ENCODE measurements at regions not wholly inside any gene's neighbourhood (a gene's known extent, or its start where the extent isn't known, plus 50 kb on each side); places are given as distances from the start of the nearest gene placed in this dataset.
A peak's percentile ranks its signal among the peaks of the same experiment; 100 is the strongest.

- no peak for DNase-seq
- H3K4me3 Mint-ChIP-seq, result no peak overlapping the region
- TF ChIP-seq CTCF (IDR thresholded peaks at IDR 0.05), result no peak
- no peaks in the 10 kb centered on the region for H3K9me3 Mint-ChIP-seq
- H3K27ac Mint-ChIP-seq, result no peak overlapping the region
- H3K4me1 Mint-ChIP-seq (ENCODE audit: low read depth), result peaks cover 10% of the 10 kb centered on the region; the same call in 1 of the 2 replicates
- no peaks in the 10 kb centered on the region for H3K36me3 Mint-ChIP-seq (ENCODE audit: low read depth)
- H3K27me3 Mint-ChIP-seq (ENCODE audit: insufficient read depth), result peaks cover 11% of the 10 kb centered on the region
These were observed 190.2 kb downstream of the ERCC6L2 start for GRCh38 chr9:96065482-96066251.

- peaks cover 10% of the 10 kb centered on the region; the same call in 1 of the 2 replicates for H3K4me1 Mint-ChIP-seq (ENCODE audit: low read depth)
- no peaks in the 10 kb centered on the region for H3K36me3 Mint-ChIP-seq (ENCODE audit: low read depth)
- no peak for DNase-seq
- H3K27me3 Mint-ChIP-seq (ENCODE audit: insufficient read depth), result peaks cover 11% of the 10 kb centered on the region
- H3K9me3 Mint-ChIP-seq, result no peaks in the 10 kb centered on the region
- no peak overlapping the region for H3K27ac Mint-ChIP-seq
- no peak for TF ChIP-seq CTCF (IDR thresholded peaks at IDR 0.05)
- H3K4me3 Mint-ChIP-seq, result no peak overlapping the region
These were observed 189.5 kb downstream of the ERCC6L2 start for GRCh38 chr9:96064826-96065481.

DNA sequence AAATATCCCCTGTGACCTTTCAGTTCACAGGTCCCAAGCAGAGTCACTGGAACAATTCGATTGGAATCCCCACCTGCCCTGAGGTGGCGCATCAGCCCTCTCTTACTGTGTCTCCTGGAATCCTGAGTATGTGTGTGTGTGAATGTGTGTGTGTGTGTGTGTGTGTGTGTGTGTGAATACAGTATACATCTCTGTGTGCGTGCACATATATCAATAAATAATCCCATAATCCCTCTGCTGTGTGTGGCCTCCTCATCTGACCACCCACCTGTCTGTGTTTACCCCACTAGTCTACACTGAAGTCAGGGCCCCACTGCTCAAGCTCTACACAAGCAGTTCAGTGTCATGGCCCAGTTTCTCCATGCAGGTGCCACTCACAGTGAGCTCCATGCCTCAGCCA is 187.4 kb downstream of the ERCC6L2 start:
- Mint-ChIP-seq H3K27ac (no peak overlapping the region), H3K36me3 (ENCODE audit: low read depth) (no peaks in the 10 kb centered on the region), H3K4me1 (ENCODE audit: low read depth) (peaks cover 10% of the 10 kb centered on the region; the same call in 1 of the 2 replicates), H3K4me3 (no peak overlapping the region), H3K9me3 (no peaks in the 10 kb centered on the region), H3K27me3 (ENCODE audit: insufficient read depth) (peaks cover 11% of the 10 kb centered on the region)
- no peak for DNase-seq
- no peak for TF ChIP-seq CTCF (IDR thresholded peaks at IDR 0.05)

DNA sequence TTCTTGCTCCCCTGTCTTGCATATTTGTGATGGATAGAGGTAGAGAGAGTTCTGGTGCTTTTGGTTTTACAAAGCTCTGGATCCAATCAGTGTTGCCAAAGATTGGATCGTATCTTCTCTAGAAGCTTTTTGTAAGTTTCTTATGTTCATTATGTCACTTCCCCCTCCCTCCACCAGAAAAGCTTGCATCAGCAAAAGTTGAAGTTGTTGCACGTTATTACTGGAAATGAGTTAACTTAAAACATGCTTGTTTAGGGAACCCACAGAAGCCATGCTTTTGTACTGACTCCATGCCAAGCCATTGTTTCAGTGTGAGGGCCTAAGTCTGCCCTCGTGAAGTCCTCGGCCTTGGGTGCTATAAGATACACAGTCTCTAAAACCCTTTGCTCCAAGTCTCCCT is 186.5 kb downstream of the ERCC6L2 start:
- no peak for DNase-seq
- Mint-ChIP-seq H3K36me3 (ENCODE audit: low read depth) (no peaks in the 10 kb centered on the region), H3K4me3 (no peak overlapping the region; the same call in 1 of the 2 replicates), H3K9me3 (no peaks in the 10 kb centered on the region), H3K4me1 (ENCODE audit: low read depth) (peaks cover 10% of the 10 kb centered on the region; the same call in 1 of the 2 replicates), H3K27ac (no peak overlapping the region), H3K27me3 (ENCODE audit: insufficient read depth) (peaks cover 11% of the 10 kb centered on the region)
- TF ChIP-seq CTCF (IDR thresholded peaks at IDR 0.05), result no peak

GRCh38 chr9:96061293-96061987 is 185.9 kb downstream of the ERCC6L2 start:
- no peaks in the 10 kb centered on the region for H3K9me3 Mint-ChIP-seq
- H3K4me3 Mint-ChIP-seq, result no peak overlapping the region; the same call in 1 of the 2 replicates
- peaks cover 10% of the 10 kb centered on the region; the same call in 1 of the 2 replicates for H3K4me1 Mint-ChIP-seq (ENCODE audit: low read depth)
- no peak overlapping the region for H3K27ac Mint-ChIP-seq
- peak; percentile 19 for DNase-seq
- no peaks in the 10 kb centered on the region for H3K36me3 Mint-ChIP-seq (ENCODE audit: low read depth)
- H3K27me3 Mint-ChIP-seq (ENCODE audit: insufficient read depth), result peaks cover 6% of the 10 kb centered on the region
- TF ChIP-seq CTCF (IDR thresholded peaks at IDR 0.05), result peak; percentile 69
